DOHH2 (cell line): ENCODE measurements at regions not wholly inside any gene's neighbourhood (a gene's known extent, or its start where the extent isn't known, plus 50 kb on each side); places are given as distances from the start of the nearest gene placed in this dataset.

ENCODE experiments used
- H3F3A ChIP-seq: fragments of 200-600 bp; sonication (generic), shearing (Covaris generic); 2 replicates; pipeline ENCODE4 v1.6.0; 2016; ENCODE audit warnings: antibody characterized with exemption, mild to moderate bottlenecking; ENCODE audit not compliant: control insufficient read depth, insufficient read depth
- H3K27ac ChIP-seq: fragments of 200-600 bp; sonication (generic); 2 replicates; pipeline ENCODE4 v1.5.1; 2014; ENCODE audit warnings: low read depth, mild to moderate bottlenecking, low read length, moderate library complexity
- H3K27me3 ChIP-seq: fragments of 200-600 bp; sonication (generic); 2 replicates; pipeline ENCODE4 v1.6.1; 2014; ENCODE audit warnings: mild to moderate bottlenecking, low read length, mixed read lengths; ENCODE audit not compliant: control insufficient read depth
- H3K36me3 ChIP-seq: fragments of 200-600 bp; sonication (generic); 2 replicates; pipeline ENCODE4 v1.6.1; 2014; ENCODE audit warnings: mild to moderate bottlenecking, low read length, moderate library complexity, mixed read lengths; ENCODE audit not compliant: control insufficient read depth
- H3K4me1 ChIP-seq: fragments of 200-600 bp; sonication (generic); 2 replicates; pipeline ENCODE4 v1.6.1; 2014; ENCODE audit warnings: mild to moderate bottlenecking, low read length, mixed read lengths; ENCODE audit not compliant: control insufficient read depth
- H3K4me2 ChIP-seq: fragments of 200-600 bp; sonication (generic); 2 replicates; pipeline ENCODE4 v1.6.0; 2014; ENCODE audit warnings: mild to moderate bottlenecking, low read length, moderate library complexity
- H3K4me3 ChIP-seq: fragments of 200-600 bp; sonication (generic); 2 replicates; pipeline ENCODE4 v1.5.1; 2014; ENCODE audit warnings: mild to moderate bottlenecking, low read length, mixed read lengths
- H3K79me2 ChIP-seq: fragments of 200-600 bp; sonication (generic); 2 replicates; pipeline ENCODE4 v1.6.1; 2014; ENCODE audit warnings: mild to moderate bottlenecking, low read length, mixed read lengths; ENCODE audit not compliant: control insufficient read depth
- H3K9me2 ChIP-seq: fragments of 200-600 bp; sonication (generic); replicated peaks from 2 replicates; pipeline ENCODE4 v1.6.1; 2014; ENCODE audit warnings: mild to moderate bottlenecking, low read length, mixed read lengths; ENCODE audit not compliant: control insufficient read depth
- H3K9me3 ChIP-seq: fragments of 200-600 bp; sonication (generic); 2 replicates; pipeline ENCODE4 v1.6.1; 2014; ENCODE audit warnings: antibody characterized with exemption, low read length, mixed read lengths; ENCODE audit not compliant: control insufficient read depth, insufficient read depth
- H4K20me1 ChIP-seq: fragments of 200-600 bp; sonication (generic); 2 replicates; pipeline ENCODE4 v1.6.0; 2014; ENCODE audit warnings: low read depth, mild to moderate bottlenecking, antibody characterized with exemption, low read length, moderate library complexity; ENCODE audit not compliant: control insufficient read depth, insufficient read depth
- EZH2phosphoT487 ChIP-seq: fragments of 200-600 bp; sonication (generic); IDR thresholded peaks from 2 replicates; pipeline ENCODE4 v1.6.1; 2017; ENCODE audit warnings: borderline replicate concordance, mild to moderate bottlenecking, antibody characterized with exemption, low read length, moderate library complexity, mixed read lengths
- TF ChIP-seq, protein P1 (sequence below): fragments of 200-600 bp; sonication (generic); IDR thresholded peaks from one replicate; pipeline ENCODE4 v1.5.1; 2014; ENCODE audit warnings: antibody characterized with exemption, mild to moderate bottlenecking, low read depth, low read length; ENCODE audit not compliant: poor library complexity, severe bottlenecking

DNA sequence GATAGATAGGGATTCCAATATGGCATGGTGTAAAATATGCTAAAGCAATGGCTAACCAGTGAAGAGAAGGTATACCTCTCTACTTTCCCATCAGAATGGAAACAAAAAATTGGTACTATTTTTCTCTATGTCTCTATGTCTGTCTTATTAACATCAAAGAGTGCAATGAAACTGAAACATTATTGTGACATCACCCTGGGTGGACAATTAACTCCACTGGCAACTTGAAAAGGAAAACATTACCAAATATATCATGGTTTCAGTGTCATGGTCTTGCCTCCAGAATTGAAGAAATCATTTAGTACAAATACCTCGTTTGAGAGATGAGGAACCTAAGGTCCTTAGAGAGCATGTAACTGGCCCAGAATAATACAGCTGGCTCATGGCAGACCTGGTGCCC lies 1132.5 kb upstream of the MAP3K7 start:
- no peak overlapping the region for H3K4me2 ChIP-seq
- no peaks in the 10 kb centered on the region for H4K20me1 ChIP-seq
- TF ChIP-seq EZH2phosphoT487, result no peak
- TF ChIP-seq, protein P1, sequence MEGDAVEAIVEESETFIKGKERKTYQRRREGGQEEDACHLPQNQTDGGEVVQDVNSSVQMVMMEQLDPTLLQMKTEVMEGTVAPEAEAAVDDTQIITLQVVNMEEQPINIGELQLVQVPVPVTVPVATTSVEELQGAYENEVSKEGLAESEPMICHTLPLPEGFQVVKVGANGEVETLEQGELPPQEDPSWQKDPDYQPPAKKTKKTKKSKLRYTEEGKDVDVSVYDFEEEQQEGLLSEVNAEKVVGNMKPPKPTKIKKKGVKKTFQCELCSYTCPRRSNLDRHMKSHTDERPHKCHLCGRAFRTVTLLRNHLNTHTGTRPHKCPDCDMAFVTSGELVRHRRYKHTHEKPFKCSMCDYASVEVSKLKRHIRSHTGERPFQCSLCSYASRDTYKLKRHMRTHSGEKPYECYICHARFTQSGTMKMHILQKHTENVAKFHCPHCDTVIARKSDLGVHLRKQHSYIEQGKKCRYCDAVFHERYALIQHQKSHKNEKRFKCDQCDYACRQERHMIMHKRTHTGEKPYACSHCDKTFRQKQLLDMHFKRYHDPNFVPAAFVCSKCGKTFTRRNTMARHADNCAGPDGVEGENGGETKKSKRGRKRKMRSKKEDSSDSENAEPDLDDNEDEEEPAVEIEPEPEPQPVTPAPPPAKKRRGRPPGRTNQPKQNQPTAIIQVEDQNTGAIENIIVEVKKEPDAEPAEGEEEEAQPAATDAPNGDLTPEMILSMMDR, result no peak
- H3K4me3 ChIP-seq, result no peak overlapping the region
- no peaks in the 10 kb centered on the region for H3K4me1 ChIP-seq
- no peaks in the 10 kb centered on the region for H3K9me3 ChIP-seq
- H3K79me2 ChIP-seq, result no peaks in the 10 kb centered on the region
- H3K27me3 ChIP-seq, result no peaks in the 10 kb centered on the region
- no peaks in the 10 kb centered on the region for H3K9me2 ChIP-seq
- H3F3A ChIP-seq, result no peaks in the 10 kb centered on the region
- H3K36me3 ChIP-seq, result no peaks in the 10 kb centered on the region
- H3K27ac ChIP-seq, result no peak overlapping the region

GRCh38 chr6:91718198-91718597 lies 1131.3 kb upstream of the MAP3K7 start:
- H4K20me1 ChIP-seq, result no peaks in the 10 kb centered on the region
- no peaks in the 10 kb centered on the region for H3F3A ChIP-seq
- no peak overlapping the region for H3K4me2 ChIP-seq
- H3K4me3 ChIP-seq, result no peak overlapping the region
- H3K9me3 ChIP-seq, result no peaks in the 10 kb centered on the region
- no peaks in the 10 kb centered on the region for H3K79me2 ChIP-seq
- no peaks in the 10 kb centered on the region for H3K9me2 ChIP-seq
- no peaks in the 10 kb centered on the region for H3K4me1 ChIP-seq
- H3K36me3 ChIP-seq, result no peaks in the 10 kb centered on the region
- TF ChIP-seq EZH2phosphoT487, result no peak
- TF ChIP-seq, protein P1, result no peak
- no peak overlapping the region for H3K27ac ChIP-seq
- H3K27me3 ChIP-seq, result no peaks in the 10 kb centered on the region

DNA sequence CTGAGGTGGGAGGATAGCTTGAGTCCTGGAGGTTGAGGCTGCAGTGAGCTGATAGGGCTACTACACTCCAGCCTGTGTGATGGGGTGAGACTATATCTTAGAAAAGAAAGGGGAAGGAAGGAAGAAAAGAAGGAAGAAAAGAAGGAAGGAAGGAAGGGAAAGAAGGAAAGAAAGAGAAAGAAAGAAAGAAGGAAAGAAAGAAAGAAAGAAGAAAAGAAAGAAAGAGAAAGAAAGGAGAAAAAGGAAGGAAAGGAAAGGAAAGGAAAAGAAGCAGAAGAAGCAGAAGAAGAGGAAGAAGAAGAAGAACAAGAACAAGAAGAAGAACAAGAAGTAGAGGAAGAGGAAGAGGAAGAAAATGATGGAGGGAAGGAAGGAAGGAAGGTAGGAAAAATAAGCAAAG lies 1130.2 kb upstream of the MAP3K7 start:
- no peaks in the 10 kb centered on the region for H3K36me3 ChIP-seq
- no peaks in the 10 kb centered on the region for H3F3A ChIP-seq
- no peaks in the 10 kb centered on the region for H3K4me1 ChIP-seq
- TF ChIP-seq, protein P1, result no peak
- TF ChIP-seq EZH2phosphoT487, result no peak
- H3K4me3 ChIP-seq, result no peak overlapping the region
- H3K9me2 ChIP-seq, result no peaks in the 10 kb centered on the region
- H3K79me2 ChIP-seq, result no peaks in the 10 kb centered on the region
- H3K9me3 ChIP-seq, result no peaks in the 10 kb centered on the region
- no peak overlapping the region for H3K27ac ChIP-seq
- no peaks in the 10 kb centered on the region for H3K27me3 ChIP-seq
- no peaks in the 10 kb centered on the region for H4K20me1 ChIP-seq
- H3K4me2 ChIP-seq, result no peak overlapping the region

DNA sequence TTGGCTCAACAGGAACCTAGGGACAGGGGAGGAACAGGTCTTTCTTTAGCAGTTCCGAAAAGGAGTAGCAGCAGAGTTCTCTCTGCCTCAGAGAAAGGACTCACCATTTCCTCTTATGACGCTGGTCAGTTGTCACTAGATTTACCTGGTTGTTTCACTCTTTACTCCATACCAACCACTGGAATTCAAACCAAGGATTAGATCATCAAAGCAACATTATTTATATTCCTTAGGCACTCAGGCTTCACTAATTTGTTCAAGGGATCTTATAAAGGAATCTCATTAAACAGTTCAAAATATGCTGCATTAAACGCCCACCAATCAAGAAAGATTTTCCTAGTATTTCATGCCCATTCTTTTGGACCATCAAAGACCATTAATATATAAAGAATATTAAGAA lies 1129.5 kb upstream of the MAP3K7 start:
- Histone ChIP-seq H3K36me3 (no peaks in the 10 kb centered on the region), H3K27me3 (no peaks in the 10 kb centered on the region), H3K27ac (no peak overlapping the region), H3K4me3 (no peak overlapping the region), H4K20me1 (no peaks in the 10 kb centered on the region), H3K9me2 (no peaks in the 10 kb centered on the region), H3F3A (no peaks in the 10 kb centered on the region), H3K4me2 (no peak overlapping the region), H3K9me3 (no peaks in the 10 kb centered on the region), H3K4me1 (no peaks in the 10 kb centered on the region), H3K79me2 (no peaks in the 10 kb centered on the region)
- TF ChIP-seq, protein P1, result no peak
- TF ChIP-seq EZH2phosphoT487, result no peak
